B cell (primary cell): ENCODE measurements at regions not wholly inside any gene's neighbourhood (a gene's known extent, or its start where the extent isn't known, plus 50 kb on each side); places are given as distances from the start of the nearest gene placed in this dataset.

ENCODE experiments used
- ATAC-seq: fragments of 200-7000 bp; cut with Tn5 transposase; one replicate; pipeline ENCODE4 v1.10.0; 2021; ENCODE audit warnings: low read depth, mild to moderate bottlenecking, moderate number of reproducible peaks, moderate library complexity
- CTCF ChIA-PET: fragments of 350-600 bp; sonication (Branson Sonifier 250); formaldehyde crosslinking; loops from one replicate; lab custom pipeline; 2021; ENCODE audit warnings: antibody characterized with exemption, inconsistent platforms; lab: Charles Lee
- POLR2A ChIA-PET: fragments of 350-600 bp; sonication (Branson Sonifier 250); formaldehyde crosslinking; loops from one replicate; lab custom pipeline; 2021; ENCODE audit warnings: antibody characterized with exemption; lab: Charles Lee
- DNase-seq: peaks from one replicate; pipeline ENCODE4 v3.0.0; 2013
- H2AFZ ChIP-seq: 2 replicates; pipeline ENCODE4 v1.6.1; 2012; ENCODE audit warnings: mild to moderate bottlenecking, low read depth, low read length; ENCODE audit not compliant: insufficient read depth, poor library complexity, severe bottlenecking
- H3K27ac ChIP-seq, 2 donors: 1 replicate in 1 of 2; 2 replicates in 1 of 2; pipeline ENCODE4 v1.5.1; 2012 to 2013; ENCODE audit warnings: low read length in 2 of 2, mild to moderate bottlenecking in 2 of 2, moderate library complexity in 1 of 2
- H3K27me3 ChIP-seq, 4 experiments: fragments of 200-600 bp in 1 of 4; sonication (generic) in 1 of 4; replicated peaks in 1 of 4; 1 replicate in 2 of 4; 2 replicates in 2 of 4; pipeline versions ENCODE4 v1.6.1 to v1.7.0; 2013 to 2016; ENCODE audit warnings: low read length in 3 of 4, mild to moderate bottlenecking in 2 of 4, mixed read lengths in 1 of 4, moderate library complexity in 1 of 4; ENCODE audit not compliant: insufficient read depth in 4 of 4, control insufficient read depth in 3 of 4; ENCODE audit errors: control extremely low read depth in 1 of 4
- H3K36me3 ChIP-seq, 2 experiments: replicated peaks in 1 of 2; 1 replicate in 1 of 2; 2 replicates in 1 of 2; pipeline versions ENCODE4 v1.6.1 to v1.7.1; 2013; ENCODE audit warnings: low read length in 1 of 2; ENCODE audit not compliant: insufficient read depth in 2 of 2, control insufficient read depth in 1 of 2; ENCODE audit errors: control extremely low read depth in 1 of 2, extremely low read depth in 1 of 2
- H3K4me1 ChIP-seq, 2 donors: fragments of 200-600 bp in 1 of 2; sonication (generic) in 1 of 2; 1 replicate in 1 of 2; 2 replicates in 1 of 2; pipeline versions ENCODE4 v1.5.1 to v1.6.1; 2013 to 2017; ENCODE audit warnings: low read length in 2 of 2; ENCODE audit not compliant: control insufficient read depth in 2 of 2, insufficient read depth in 2 of 2
- H3K4me2 ChIP-seq: replicated peaks from 2 replicates; pipeline ENCODE3; 2012; ENCODE audit warnings: mild to moderate bottlenecking, low read depth, low read length; ENCODE audit not compliant: poor library complexity, severe bottlenecking
- H3K4me3 ChIP-seq, 5 experiments: fragments of 200-600 bp in 1 of 5; sonication (generic) in 1 of 5; 1 replicate in 3 of 5; 2 replicates in 2 of 5; pipeline versions ENCODE4 v1.5.1 to v1.7.0; 2011 to 2016; ENCODE audit warnings: low read length in 4 of 5, mild to moderate bottlenecking in 4 of 5, low read depth in 2 of 5, control low read depth in 1 of 5, moderate library complexity in 1 of 5; ENCODE audit not compliant: insufficient read depth in 1 of 5; ENCODE audit errors: control extremely low read depth in 1 of 5, extremely low read depth in 1 of 5
- H3K79me2 ChIP-seq: fragments of 200-600 bp; sonication (generic); one replicate; pipeline ENCODE4 v1.6.0; 2016; ENCODE audit warnings: low read length; ENCODE audit not compliant: control insufficient read depth, insufficient read depth
- H3K9ac ChIP-seq: fragments of 200-600 bp; sonication (generic); 2 replicates; pipeline ENCODE4 v1.6.1; 2017; ENCODE audit warnings: mild to moderate bottlenecking, low read length, moderate library complexity
- H3K9me3 ChIP-seq, 3 donors: one replicate each; pipeline versions ENCODE4 v1.6.1 to v1.7.1; 2013; ENCODE audit warnings: low read length in 2 of 3; ENCODE audit not compliant: control insufficient read depth in 2 of 3, insufficient read depth in 1 of 3; ENCODE audit errors: control extremely low read depth in 1 of 3
- H4K20me1 ChIP-seq: 2 replicates; pipeline ENCODE4 v1.6.0; 2012; ENCODE audit warnings: mild to moderate bottlenecking, low read length; ENCODE audit not compliant: insufficient read depth, control insufficient read depth, poor library complexity, severe bottlenecking
- H3K27ac Mint-ChIP-seq: one replicate; pipeline ENCODE4 v1.8.0; 2021; ENCODE audit warnings: mixed read lengths
- H3K27me3 Mint-ChIP-seq: one replicate; pipeline ENCODE4 v1.8.0; 2021; ENCODE audit warnings: mixed read lengths
- H3K4me1 Mint-ChIP-seq: one replicate; pipeline ENCODE4 v1.8.0; 2021; ENCODE audit warnings: mixed read lengths
- H3K4me3 Mint-ChIP-seq: one replicate; pipeline ENCODE4 v1.8.0; 2021; ENCODE audit warnings: mixed read lengths
- H3K9me3 Mint-ChIP-seq: one replicate; pipeline ENCODE4 v1.8.0; 2022; ENCODE audit warnings: mixed read lengths; ENCODE audit not compliant: insufficient read depth
- EZH2 ChIP-seq: IDR thresholded peaks from 2 replicates; pipeline ENCODE4 v1.6.1; 2012; ENCODE audit warnings: borderline replicate concordance, low read depth, mild to moderate bottlenecking, moderate library complexity, low read length; ENCODE audit not compliant: insufficient read depth, poor library complexity, severe bottlenecking
- WGBS: methylation state at CpG from one replicate; pipeline ENCODE4 v1.1.5; 2013; ENCODE audit warnings: missing lambda C conversion rate; ENCODE audit not compliant: insufficient coverage; 5-methylcytosine and 5-hydroxymethylcytosine counted together
- intact Hi-C: fragments of 100-400 bp; cut with micrococcal nuclease; formaldehyde crosslinking; loops from one replicate; pipeline ENCODE4 v1.10.0; 2022
- TF ChIP-seq, protein P1 (sequence below): fragments of 200-600 bp; IDR thresholded peaks from one replicate; pipeline ENCODE4 v1.8.0; 2022; ENCODE audit warnings: antibody characterized with exemption, mild to moderate bottlenecking

- Histone ChIP-seq H3K4me2 (no peak overlapping the region), H3K27me3 (no peaks in the 10 kb centered on the region), H3K4me3 (no peak overlapping the region), H3K36me3 (no peaks in the 10 kb centered on the region), H3K79me2 (no peaks in the 10 kb centered on the region), H4K20me1 (no peaks in the 10 kb centered on the region), H3K9me3 (no peaks in the 10 kb centered on the region), H2AFZ (no peak overlapping the region), H3K4me1 (no peaks in the 10 kb centered on the region), H3K27ac (no peak overlapping the region), H3K9ac (no peak overlapping the region)
- intact Hi-C loops, result no loop called here
- no peak overlapping the region for H3K4me3 Mint-ChIP-seq
- ATAC-seq, result no peak
- CTCF ChIA-PET, result no interaction called here
- no CpG with 5 or more reads among the region's 4 CpGs for WGBS
- no peak overlapping the region for H3K27ac Mint-ChIP-seq
- H3K4me1 Mint-ChIP-seq, result no peaks in the 10 kb centered on the region
- no peaks in the 10 kb centered on the region for H3K27me3 Mint-ChIP-seq
- no peaks in the 10 kb centered on the region for H3K9me3 Mint-ChIP-seq
- no peak for DNase-seq
- POLR2A ChIA-PET, result no interaction called here
- TF ChIP-seq, protein P1, sequence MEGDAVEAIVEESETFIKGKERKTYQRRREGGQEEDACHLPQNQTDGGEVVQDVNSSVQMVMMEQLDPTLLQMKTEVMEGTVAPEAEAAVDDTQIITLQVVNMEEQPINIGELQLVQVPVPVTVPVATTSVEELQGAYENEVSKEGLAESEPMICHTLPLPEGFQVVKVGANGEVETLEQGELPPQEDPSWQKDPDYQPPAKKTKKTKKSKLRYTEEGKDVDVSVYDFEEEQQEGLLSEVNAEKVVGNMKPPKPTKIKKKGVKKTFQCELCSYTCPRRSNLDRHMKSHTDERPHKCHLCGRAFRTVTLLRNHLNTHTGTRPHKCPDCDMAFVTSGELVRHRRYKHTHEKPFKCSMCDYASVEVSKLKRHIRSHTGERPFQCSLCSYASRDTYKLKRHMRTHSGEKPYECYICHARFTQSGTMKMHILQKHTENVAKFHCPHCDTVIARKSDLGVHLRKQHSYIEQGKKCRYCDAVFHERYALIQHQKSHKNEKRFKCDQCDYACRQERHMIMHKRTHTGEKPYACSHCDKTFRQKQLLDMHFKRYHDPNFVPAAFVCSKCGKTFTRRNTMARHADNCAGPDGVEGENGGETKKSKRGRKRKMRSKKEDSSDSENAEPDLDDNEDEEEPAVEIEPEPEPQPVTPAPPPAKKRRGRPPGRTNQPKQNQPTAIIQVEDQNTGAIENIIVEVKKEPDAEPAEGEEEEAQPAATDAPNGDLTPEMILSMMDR, result no peak
- TF ChIP-seq EZH2, result no peak
These were observed 232.3 kb upstream of the NEIL3 start for GRCh38 chr4:177077095-177077971.

DNA sequence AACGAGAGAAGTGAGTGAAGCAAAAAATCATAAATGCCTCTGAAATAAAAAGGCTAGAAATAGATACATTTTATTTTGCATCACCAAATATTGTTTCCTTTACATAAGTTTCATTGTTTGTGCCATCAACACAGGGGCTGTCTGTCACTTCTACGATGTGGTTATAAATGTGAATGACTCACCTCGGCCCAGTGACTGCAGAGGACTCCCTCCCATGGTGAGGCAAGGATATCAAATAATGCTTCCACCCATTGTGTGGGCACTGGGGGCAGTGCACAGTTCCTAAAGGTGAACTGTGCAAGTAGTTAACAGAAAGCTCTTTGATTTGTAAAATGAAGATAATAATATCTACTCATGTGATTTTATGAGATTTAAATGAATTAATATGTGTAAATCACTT lies 230.3 kb upstream of the NEIL3 start:
- CTCF ChIA-PET, result no interaction called here
- Histone ChIP-seq H3K4me3 (no peak overlapping the region), H3K9me3 (no peaks in the 10 kb centered on the region), H3K4me2 (no peak overlapping the region), H3K79me2 (no peaks in the 10 kb centered on the region), H3K4me1 (no peaks in the 10 kb centered on the region), H3K9ac (no peak overlapping the region), H3K27ac (no peak overlapping the region), H2AFZ (no peak overlapping the region), H3K36me3 (no peaks in the 10 kb centered on the region), H3K27me3 (no peaks in the 10 kb centered on the region), H4K20me1 (no peaks in the 10 kb centered on the region)
- DNase-seq, result no peak
- WGBS, result no CpG with 5 or more reads among the region's 3 CpGs
- intact Hi-C loops, result no loop called here
- Mint-ChIP-seq H3K4me1 (no peaks in the 10 kb centered on the region), H3K4me3 (no peak overlapping the region), H3K27ac (no peak overlapping the region), H3K27me3 (no peaks in the 10 kb centered on the region), H3K9me3 (no peaks in the 10 kb centered on the region)
- no peak for TF ChIP-seq EZH2
- TF ChIP-seq, protein P1, result no peak
- POLR2A ChIA-PET, result no interaction called here
- no peak for ATAC-seq
